Erythroblast (primary cell): ENCODE measurements at regions not wholly inside any gene's neighbourhood (a gene's known extent, or its start where the extent isn't known, plus 50 kb on each side); places are given as distances from the start of the nearest gene placed in this dataset.
"Not testable (repeated sequence)": the region's sequence is repeated elsewhere in the genome, so short reads cannot be mapped to it uniquely, and the experiment has no call there.

Experiments used
- GATA1 ChIP-seq: IDR thresholded peaks from 2 replicates; pipeline ENCODE4 v1.6.1; 2011; ENCODE audit warnings: low read depth, mild to moderate bottlenecking, control low read depth, low read length, moderate library complexity
- POLR2A ChIP-seq: IDR thresholded peaks from 2 replicates; pipeline ENCODE4 v1.6.1; 2011; ENCODE audit warnings: mild to moderate bottlenecking, low read length

GRCh38 chr6:65971252-65971651, 264.2 kb upstream of the EYS start:
- not testable (repeated sequence) for TF ChIP-seq POLR2A, GATA1
